H1 (cell line): ENCODE measurements at regions not wholly inside any gene's neighbourhood (a gene's known extent, or its start where the extent isn't known, plus 50 kb on each side); places are given as distances from the start of the nearest gene placed in this dataset.

Source experiments
- CHD7 ChIP-seq: fragments of 300-600 bp; sonication (generic); IDR thresholded peaks from 2 replicates; pipeline ENCODE4 v1.7.1; 2012; ENCODE audit warnings: low read length, moderate library complexity, mild to moderate bottlenecking, inconsistent platforms; ENCODE audit not compliant: insufficient replicate concordance
- EGR1 ChIP-seq: IDR thresholded peaks from 2 replicates; pipeline ENCODE4 v1.6.1; 2011; ENCODE audit warnings: low read depth, low read length, borderline replicate concordance
- JUN ChIP-seq: IDR thresholded peaks from 2 replicates; pipeline ENCODE4 v1.6.1; 2011; ENCODE audit warnings: low read depth, mild to moderate bottlenecking, improper control_type of control experiment, low read length
- NANOG ChIP-seq: IDR thresholded peaks from 2 replicates; pipeline ENCODE4 v1.6.1; 2011; ENCODE audit warnings: low read length, low read depth, mild to moderate bottlenecking, inconsistent platforms; ENCODE audit not compliant: insufficient read depth, poor library complexity, severe bottlenecking
- POU5F1 ChIP-seq: IDR thresholded peaks from 2 replicates; pipeline ENCODE4 v1.6.1; 2011; ENCODE audit warnings: low read depth, mild to moderate bottlenecking, low read length, moderate library complexity
- RFX5 ChIP-seq: IDR thresholded peaks from 2 replicates; pipeline ENCODE4 v1.6.1; 2011; ENCODE audit warnings: low read depth, low read length, improper control_type of control experiment, borderline replicate concordance

DNA sequence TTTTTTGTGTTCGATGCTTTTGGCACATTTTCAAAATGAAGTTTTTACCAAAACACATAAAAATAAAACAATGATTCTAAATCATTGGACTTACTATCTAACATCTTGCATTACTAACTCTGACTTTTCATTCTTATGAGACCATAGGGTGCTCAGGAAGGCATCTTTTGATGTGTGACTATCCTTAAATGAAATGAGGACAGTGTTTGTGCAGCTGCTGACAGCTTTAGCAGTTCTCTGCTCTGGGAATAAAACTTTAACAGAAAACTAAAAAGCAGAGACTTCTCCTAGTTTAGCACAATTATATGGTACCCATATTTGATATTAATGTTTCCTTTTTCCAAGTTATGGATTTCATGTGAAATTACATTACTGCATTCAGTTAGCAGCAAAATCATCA, 471.6 kb downstream of the ARL4A start (continued):
- TF ChIP-seq CHD7 (no peak), JUN (no peak), NANOG (no peak), POU5F1 (no peak), EGR1 (no peak), RFX5 (no peak)
